ENCODE measurements at regions not wholly inside any gene's neighbourhood (a gene's known extent, or its start where the extent isn't known, plus 50 kb on each side); places are given as distances from the start of the nearest gene placed in this dataset.

DNA sequence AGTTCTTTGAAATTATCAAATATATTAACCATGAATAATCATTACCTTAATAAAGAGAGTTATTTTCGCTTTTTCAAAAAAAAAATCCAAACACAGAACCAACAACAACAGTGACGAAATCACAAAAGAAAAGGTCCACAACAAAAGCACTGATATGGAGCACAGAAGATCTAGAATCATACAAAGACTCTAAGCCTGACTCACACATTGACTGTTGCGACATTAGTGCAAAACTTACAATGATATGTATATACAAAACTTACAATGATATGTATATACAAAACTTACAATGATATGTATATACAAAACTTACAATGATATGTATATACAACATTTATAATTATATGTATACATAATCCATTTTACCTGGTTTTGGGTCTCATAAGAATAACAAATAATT, 117.7 kb downstream of the USP22 start:
- Mint-ChIP-seq H3K27me3 (ENCODE audit: insufficient read depth, unreplicated experiment) (no peaks in the 10 kb centered on the region), H3K9me3 (ENCODE audit: unreplicated experiment) (no peaks in the 10 kb centered on the region), H3K36me3 (ENCODE audit: insufficient read depth, unreplicated experiment) (no peaks in the 10 kb centered on the region), H3K4me1 (ENCODE audit: insufficient read depth, unreplicated experiment) (peaks cover 14% of the 10 kb centered on the region), H3K27ac (ENCODE audit: low read depth, unreplicated experiment) (no peak overlapping the region), H3K4me3 (ENCODE audit: unreplicated experiment) (no peak overlapping the region)
- no TSS peak for BruUV-seq (replicated peaks)
- CTCF ChIA-PET: no interaction called here
- intact Hi-C loops (cut with micrococcal nuclease): no loop called here
- peak; percentile 52 for DNase-seq (ENCODE audit: unreplicated experiment)
- POLR2A ChIA-PET: no interaction called here
- TF ChIP-seq, protein P1, sequence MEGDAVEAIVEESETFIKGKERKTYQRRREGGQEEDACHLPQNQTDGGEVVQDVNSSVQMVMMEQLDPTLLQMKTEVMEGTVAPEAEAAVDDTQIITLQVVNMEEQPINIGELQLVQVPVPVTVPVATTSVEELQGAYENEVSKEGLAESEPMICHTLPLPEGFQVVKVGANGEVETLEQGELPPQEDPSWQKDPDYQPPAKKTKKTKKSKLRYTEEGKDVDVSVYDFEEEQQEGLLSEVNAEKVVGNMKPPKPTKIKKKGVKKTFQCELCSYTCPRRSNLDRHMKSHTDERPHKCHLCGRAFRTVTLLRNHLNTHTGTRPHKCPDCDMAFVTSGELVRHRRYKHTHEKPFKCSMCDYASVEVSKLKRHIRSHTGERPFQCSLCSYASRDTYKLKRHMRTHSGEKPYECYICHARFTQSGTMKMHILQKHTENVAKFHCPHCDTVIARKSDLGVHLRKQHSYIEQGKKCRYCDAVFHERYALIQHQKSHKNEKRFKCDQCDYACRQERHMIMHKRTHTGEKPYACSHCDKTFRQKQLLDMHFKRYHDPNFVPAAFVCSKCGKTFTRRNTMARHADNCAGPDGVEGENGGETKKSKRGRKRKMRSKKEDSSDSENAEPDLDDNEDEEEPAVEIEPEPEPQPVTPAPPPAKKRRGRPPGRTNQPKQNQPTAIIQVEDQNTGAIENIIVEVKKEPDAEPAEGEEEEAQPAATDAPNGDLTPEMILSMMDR (IDR thresholded peaks at IDR 0.05; ENCODE audit: unreplicated experiment): no peak

DNA sequence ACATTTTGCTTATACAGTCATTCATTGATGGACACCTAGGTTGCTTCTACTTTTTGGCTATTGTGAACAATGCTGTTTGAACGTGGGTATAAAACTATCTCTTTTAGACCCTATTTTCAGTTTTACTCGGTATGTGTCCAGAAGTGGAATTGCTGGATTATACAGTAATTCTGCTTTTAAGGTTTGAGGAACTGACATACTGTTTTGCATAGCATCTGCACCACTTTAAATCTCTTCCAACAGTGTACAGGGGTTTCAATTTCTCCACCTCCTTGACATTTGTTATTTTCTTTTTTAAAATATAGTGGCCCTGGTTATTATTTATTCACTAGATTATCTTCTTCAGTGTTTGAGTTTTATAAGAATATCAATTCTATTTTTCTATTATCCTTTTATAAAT, 116.9 kb downstream of the USP22 start:
- TF ChIP-seq, protein P1 (IDR thresholded peaks at IDR 0.05; ENCODE audit: unreplicated experiment): no peak
- Mint-ChIP-seq H3K36me3 (ENCODE audit: insufficient read depth, unreplicated experiment) (no peaks in the 10 kb centered on the region), H3K9me3 (ENCODE audit: unreplicated experiment) (no peaks in the 10 kb centered on the region), H3K4me3 (ENCODE audit: unreplicated experiment) (no peak overlapping the region), H3K4me1 (ENCODE audit: insufficient read depth, unreplicated experiment) (peaks cover 14% of the 10 kb centered on the region), H3K27me3 (ENCODE audit: insufficient read depth, unreplicated experiment) (no peaks in the 10 kb centered on the region), H3K27ac (ENCODE audit: low read depth, unreplicated experiment) (no peak overlapping the region)
- intact Hi-C loops (cut with micrococcal nuclease): no loop called here
- BruUV-seq (replicated peaks): no TSS peak
- POLR2A ChIA-PET: no interaction called here
- CTCF ChIA-PET: no interaction called here
- DNase-seq (ENCODE audit: unreplicated experiment): no peak

DNA sequence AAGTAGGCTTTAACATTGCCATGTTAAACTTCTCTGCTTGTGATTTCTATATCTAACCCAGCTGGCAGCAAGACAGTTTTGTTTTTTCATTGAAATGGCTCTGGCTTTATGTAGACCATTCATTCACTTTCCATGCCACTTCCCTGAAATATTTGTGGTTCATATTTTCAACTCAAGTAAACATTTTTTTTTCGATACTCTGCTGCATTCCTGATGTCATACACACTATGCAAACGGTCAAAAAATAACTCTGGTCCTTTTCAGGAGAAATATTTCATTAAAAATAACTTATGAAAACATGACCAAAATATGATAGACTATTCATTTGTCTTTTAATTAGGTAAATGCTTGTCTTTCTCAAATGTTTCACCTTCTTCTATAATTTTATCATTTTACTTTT, 116.3 kb downstream of the USP22 start:
- BruUV-seq (replicated peaks): no TSS peak
- intact Hi-C loops (cut with micrococcal nuclease): no loop called here
- TF ChIP-seq, protein P1 (IDR thresholded peaks at IDR 0.05; ENCODE audit: unreplicated experiment): no peak
- Mint-ChIP-seq H3K27ac (ENCODE audit: low read depth, unreplicated experiment) (no peak overlapping the region), H3K27me3 (ENCODE audit: insufficient read depth, unreplicated experiment) (no peaks in the 10 kb centered on the region), H3K9me3 (ENCODE audit: unreplicated experiment) (no peaks in the 10 kb centered on the region), H3K36me3 (ENCODE audit: insufficient read depth, unreplicated experiment) (no peaks in the 10 kb centered on the region), H3K4me3 (ENCODE audit: unreplicated experiment) (no peak overlapping the region), H3K4me1 (ENCODE audit: insufficient read depth, unreplicated experiment) (peaks cover 14% of the 10 kb centered on the region)
- ChIA-PET CTCF (no interaction called here), POLR2A (interaction anchor here (0.7 to 1.1 kb wide), 4 partner anchors 10 to 16 kb away, joined by 3 read pairs; no protein-coding TSS in a partner anchor)
- DNase-seq (ENCODE audit: unreplicated experiment): no peak

DNA sequence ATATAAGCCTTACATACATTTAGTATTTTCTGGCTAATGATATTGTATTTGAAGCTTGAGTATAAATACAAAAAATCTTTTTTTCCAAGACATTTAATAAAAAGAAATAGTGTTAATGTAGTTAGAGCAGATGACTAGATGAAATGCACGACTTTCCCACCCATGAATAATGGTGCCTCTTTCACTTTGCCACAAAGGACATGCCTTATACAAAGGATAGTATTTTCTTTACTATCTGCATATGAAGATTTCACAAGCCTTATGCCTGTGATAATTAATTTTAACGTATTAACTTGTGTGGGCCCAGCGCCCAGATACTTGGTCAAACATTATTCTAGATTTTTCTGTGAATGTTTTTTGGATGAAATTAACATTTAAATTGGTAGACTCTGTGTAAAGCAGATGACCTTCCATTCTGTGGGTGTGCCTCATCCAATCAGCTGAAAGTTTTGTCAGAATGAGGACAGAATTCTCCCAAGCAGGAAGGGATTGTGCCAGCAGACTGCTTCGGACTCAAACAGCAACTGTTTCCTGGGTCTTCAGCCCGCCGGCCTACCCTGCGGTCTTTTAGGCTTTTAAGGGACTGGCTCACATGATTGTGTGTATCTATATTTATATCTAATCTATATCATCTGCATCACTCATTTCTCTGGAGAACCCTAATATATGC, 115.4 kb downstream of the USP22 start:
- POLR2A ChIA-PET: interaction anchor here (0.8 to 1.1 kb wide), 4 partner anchors 10 to 17 kb away, joined by 3 read pairs; no protein-coding TSS in a partner anchor
- TF ChIP-seq, protein P1 (IDR thresholded peaks at IDR 0.05; ENCODE audit: unreplicated experiment): no peak
- no peak overlapping the region for H3K4me3 Mint-ChIP-seq (ENCODE audit: unreplicated experiment)
- no peaks in the 10 kb centered on the region for H3K27me3 Mint-ChIP-seq (ENCODE audit: insufficient read depth, unreplicated experiment)
- no peak overlapping the region for H3K27ac Mint-ChIP-seq (ENCODE audit: low read depth, unreplicated experiment)
- CTCF ChIA-PET: no interaction called here
- no peaks in the 10 kb centered on the region for H3K9me3 Mint-ChIP-seq (ENCODE audit: unreplicated experiment)
- DNase-seq (ENCODE audit: unreplicated experiment): no peak
- no TSS peak for BruUV-seq (replicated peaks)
- intact Hi-C loops (cut with micrococcal nuclease): no loop called here
- no peaks in the 10 kb centered on the region for H3K36me3 Mint-ChIP-seq (ENCODE audit: insufficient read depth, unreplicated experiment)
- peaks cover 7% of the 10 kb centered on the region for H3K4me1 Mint-ChIP-seq (ENCODE audit: insufficient read depth, unreplicated experiment)
